CD14-positive monocyte (primary cell): ENCODE measurements at regions not wholly inside any gene's neighbourhood (a gene's known extent, or its start where the extent isn't known, plus 50 kb on each side); places are given as distances from the start of the nearest gene placed in this dataset.

Experiments used
- DNase-seq, 3 donors: peaks; one replicate each; pipeline ENCODE4 v3.0.0-alpha.2; 2011 to 2022
- H2AFZ ChIP-seq: 2 replicates; pipeline ENCODE4 v1.6.0; 2012; ENCODE audit warnings: mild to moderate bottlenecking, low read depth, low read length, inconsistent platforms; ENCODE audit not compliant: insufficient read depth, poor library complexity, severe bottlenecking
- H3K27ac ChIP-seq, 2 donors: 1 replicate in 1 of 2; 2 replicates in 1 of 2; pipeline ENCODE4 v1.5.1; 2012 to 2013; ENCODE audit warnings: low read length in 2 of 2, control low read depth in 1 of 2, inconsistent platforms in 1 of 2, low read depth in 1 of 2, mild to moderate bottlenecking in 1 of 2
- H3K27me3 ChIP-seq, 2 donors: one replicate each; pipeline versions ENCODE4 v1.6.0 to v1.6.1; 2011 to 2013; ENCODE audit warnings: low read length in 2 of 2; ENCODE audit not compliant: control insufficient read depth in 2 of 2, insufficient read depth in 2 of 2
- H3K36me3 ChIP-seq, 2 donors: replicated peaks in 1 of 2; 1 replicate in 1 of 2; 2 replicates in 1 of 2; pipeline versions ENCODE4 v1.5.1 to v1.6.1; 2012 to 2013; ENCODE audit warnings: low read length in 2 of 2, control low read depth in 1 of 2, inconsistent platforms in 1 of 2, mild to moderate bottlenecking in 1 of 2; ENCODE audit not compliant: insufficient read depth in 2 of 2, control insufficient read depth in 1 of 2
- H3K4me1 ChIP-seq, 2 donors: 1 replicate in 1 of 2; 2 replicates in 1 of 2; pipeline versions ENCODE4 v1.5.1 to v1.6.1; 2012 to 2013; ENCODE audit warnings: low read length in 2 of 2, control low read depth in 1 of 2, inconsistent platforms in 1 of 2, mild to moderate bottlenecking in 1 of 2, moderate library complexity in 1 of 2; ENCODE audit not compliant: insufficient read depth in 2 of 2, control insufficient read depth in 1 of 2
- H3K4me2 ChIP-seq: replicated peaks from 2 replicates; pipeline ENCODE3; 2012; ENCODE audit warnings: low read length, moderate library complexity, mild to moderate bottlenecking; ENCODE audit not compliant: poor library complexity, severe bottlenecking; ENCODE audit errors: extremely low read depth
- H3K4me3 ChIP-seq, 3 experiments: fragments of 200-600 bp in 1 of 3; sonication (generic) in 1 of 3; replicated peaks in 1 of 3; 1 replicate in 2 of 3; 2 replicates in 1 of 3; pipeline ENCODE4 v1.5.1; 2011 to 2013; ENCODE audit warnings: low read length in 3 of 3, mild to moderate bottlenecking in 3 of 3, control low read depth in 2 of 3, low read depth in 2 of 3, inconsistent platforms in 1 of 3, moderate library complexity in 1 of 3
- H3K79me2 ChIP-seq: 2 replicates; pipeline ENCODE4 v1.6.0; 2012; ENCODE audit warnings: mild to moderate bottlenecking, control low read depth, inconsistent platforms, low read length, moderate library complexity; ENCODE audit not compliant: insufficient read depth
- H3K9ac ChIP-seq: 2 replicates; pipeline ENCODE4 v1.6.0; 2017; ENCODE audit warnings: low read length, mild to moderate bottlenecking; ENCODE audit not compliant: insufficient read depth, poor library complexity, severe bottlenecking
- H3K9me3 ChIP-seq, 2 donors: replicated peaks in 1 of 2; 1 replicate in 1 of 2; 2 replicates in 1 of 2; pipeline versions ENCODE4 v1.5.1 to v1.6.1; 2012 to 2013; ENCODE audit warnings: low read length in 2 of 2, control low read depth in 1 of 2; ENCODE audit not compliant: control insufficient read depth in 1 of 2, insufficient read depth in 1 of 2
- H4K20me1 ChIP-seq: 2 replicates; pipeline ENCODE4 v1.6.0; 2012; ENCODE audit warnings: mild to moderate bottlenecking, low read length, control low read depth, moderate library complexity; ENCODE audit not compliant: insufficient read depth
- H3K27ac Mint-ChIP-seq, 7 donors: one replicate each; pipeline ENCODE4 v1.8.0; 2020; ENCODE audit warnings: mild to moderate bottlenecking in 7 of 7, mixed read lengths in 7 of 7, moderate library complexity in 6 of 7, inconsistent platforms in 2 of 7
- H3K27me3 Mint-ChIP-seq, 3 donors: one replicate each; pipeline ENCODE4 v1.8.0; 2021 to 2022; ENCODE audit warnings: low read depth in 3 of 3, mild to moderate bottlenecking in 3 of 3, mixed read lengths in 3 of 3, moderate library complexity in 3 of 3, inconsistent platforms in 1 of 3
- H3K36me3 Mint-ChIP-seq, 2 donors: one replicate each; pipeline ENCODE4 v1.8.0; 2020; ENCODE audit warnings: mixed read lengths in 2 of 2, inconsistent platforms in 1 of 2, mild to moderate bottlenecking in 1 of 2
- H3K4me1 Mint-ChIP-seq: one replicate; pipeline ENCODE4 v1.8.0; 2020; ENCODE audit warnings: mild to moderate bottlenecking, mixed read lengths
- H3K4me3 Mint-ChIP-seq, 2 donors: one replicate each; pipeline ENCODE4 v1.8.0; 2020; ENCODE audit warnings: mild to moderate bottlenecking in 2 of 2, mixed read lengths in 2 of 2, moderate library complexity in 1 of 2
- H3K9me3 Mint-ChIP-seq, 7 donors: one replicate each; pipeline ENCODE4 v1.8.0; 2020 to 2022; ENCODE audit warnings: mixed read lengths in 7 of 7, mild to moderate bottlenecking in 6 of 7, moderate library complexity in 6 of 7, inconsistent platforms in 2 of 7
- WGBS: methylation state at CpG from one replicate; pipeline ENCODE4 v1.1.5; 2013; ENCODE audit warnings: missing lambda C conversion rate; ENCODE audit not compliant: insufficient coverage; 5-methylcytosine and 5-hydroxymethylcytosine counted together
- intact Hi-C, 2 donors: fragments of 100-400 bp; cut with micrococcal nuclease; formaldehyde crosslinking; loops; one replicate each; pipeline versions ENCODE4 v1.15.0 to v1.15.1; 2023
- TF ChIP-seq, protein P1 (sequence below): fragments of 200-600 bp; IDR thresholded peaks from one replicate; pipeline ENCODE4 v1.8.0; 2022; ENCODE audit warnings: antibody characterized with exemption, mild to moderate bottlenecking

DNA sequence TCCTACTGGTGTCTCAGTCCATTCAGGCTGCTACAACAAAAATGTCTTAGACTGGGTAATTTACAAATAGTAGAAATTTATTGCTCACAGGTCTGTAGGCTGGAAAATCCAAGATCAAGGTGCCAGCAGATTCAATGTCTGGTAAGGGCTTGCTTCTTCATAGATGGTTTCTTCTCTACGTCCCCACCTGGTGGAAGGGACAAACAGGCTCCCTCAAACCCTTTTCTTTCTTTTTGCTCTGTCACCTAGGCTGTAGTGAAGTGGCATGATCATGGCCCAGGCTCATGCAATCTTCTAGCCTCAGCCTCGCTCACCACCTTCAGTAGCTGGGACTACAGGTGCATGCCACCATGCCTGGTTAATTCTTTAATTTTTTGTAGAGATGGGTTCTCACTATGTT, 106.8 kb upstream of the RPH3A start:
- Histone ChIP-seq H3K4me3 (no peak overlapping the region), H3K9me3 (no peaks in the 10 kb centered on the region), H3K27me3 (peaks cover 3 to 6% of the 10 kb centered on the region in 2 donors), H3K9ac (no peak overlapping the region), H3K4me2 (no peak overlapping the region), H3K4me1 (no peaks in the 10 kb centered on the region), H3K79me2 (no peaks in the 10 kb centered on the region), H3K27ac (no peak overlapping the region), H4K20me1 (no peaks in the 10 kb centered on the region), H3K36me3 (no peaks in the 10 kb centered on the region), H2AFZ (no peak overlapping the region)
- Mint-ChIP-seq H3K27ac (no peak overlapping the region), H3K4me1 (no peaks in the 10 kb centered on the region), H3K36me3 (no peaks in the 10 kb centered on the region), H3K9me3 (no peaks in the 10 kb centered on the region), H3K4me3 (no peak overlapping the region), H3K27me3 (peaks cover 4 to 18% (median 13%) of the 10 kb centered on the region in 3 donors)
- intact Hi-C loops: no loop called here
- no peak for DNase-seq
- TF ChIP-seq, protein P1, sequence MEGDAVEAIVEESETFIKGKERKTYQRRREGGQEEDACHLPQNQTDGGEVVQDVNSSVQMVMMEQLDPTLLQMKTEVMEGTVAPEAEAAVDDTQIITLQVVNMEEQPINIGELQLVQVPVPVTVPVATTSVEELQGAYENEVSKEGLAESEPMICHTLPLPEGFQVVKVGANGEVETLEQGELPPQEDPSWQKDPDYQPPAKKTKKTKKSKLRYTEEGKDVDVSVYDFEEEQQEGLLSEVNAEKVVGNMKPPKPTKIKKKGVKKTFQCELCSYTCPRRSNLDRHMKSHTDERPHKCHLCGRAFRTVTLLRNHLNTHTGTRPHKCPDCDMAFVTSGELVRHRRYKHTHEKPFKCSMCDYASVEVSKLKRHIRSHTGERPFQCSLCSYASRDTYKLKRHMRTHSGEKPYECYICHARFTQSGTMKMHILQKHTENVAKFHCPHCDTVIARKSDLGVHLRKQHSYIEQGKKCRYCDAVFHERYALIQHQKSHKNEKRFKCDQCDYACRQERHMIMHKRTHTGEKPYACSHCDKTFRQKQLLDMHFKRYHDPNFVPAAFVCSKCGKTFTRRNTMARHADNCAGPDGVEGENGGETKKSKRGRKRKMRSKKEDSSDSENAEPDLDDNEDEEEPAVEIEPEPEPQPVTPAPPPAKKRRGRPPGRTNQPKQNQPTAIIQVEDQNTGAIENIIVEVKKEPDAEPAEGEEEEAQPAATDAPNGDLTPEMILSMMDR: no peak
- WGBS: no CpG with 5 or more reads among the region's 2 CpGs

GRCh38 chr12:112685321-112685720, 106.2 kb upstream of the RPH3A start:
- Mint-ChIP-seq H3K27me3 (peaks cover 4 to 18% (median 13%) of the 10 kb centered on the region in 3 donors), H3K4me1 (no peaks in the 10 kb centered on the region), H3K9me3 (no peaks in the 10 kb centered on the region), H3K27ac (no peak overlapping the region), H3K36me3 (no peaks in the 10 kb centered on the region), H3K4me3 (no peak overlapping the region)
- peaks cover 3 to 6% of the 10 kb centered on the region in 2 donors for H3K27me3 ChIP-seq
- DNase-seq: no peak
- H3K4me2 ChIP-seq: no peak overlapping the region
- no peaks in the 10 kb centered on the region for H3K36me3 ChIP-seq
- H3K4me1 ChIP-seq: no peaks in the 10 kb centered on the region
- no peaks in the 10 kb centered on the region for H3K9me3 ChIP-seq
- H3K27ac ChIP-seq: no peak overlapping the region
- no peaks in the 10 kb centered on the region for H3K79me2 ChIP-seq
- H2AFZ ChIP-seq: no peak overlapping the region
- H4K20me1 ChIP-seq: no peaks in the 10 kb centered on the region
- 88% methylated on average over 2 of the region's 2 CpGs for WGBS
- H3K4me3 ChIP-seq: no peak overlapping the region
- no peak overlapping the region for H3K9ac ChIP-seq
- TF ChIP-seq, protein P1: no peak
- intact Hi-C loops: no loop called here
